ENCODE measurements at regions not wholly inside any gene's neighbourhood (a gene's known extent, or its start where the extent isn't known, plus 50 kb on each side); places are given as distances from the start of the nearest gene placed in this dataset.

- 0% methylated on average over 1 of the region's 2 CpGs for WGBS (ENCODE audit: insufficient coverage)
- no peaks in the 10 kb centered on the region for H3K4me1 Mint-ChIP-seq
- CTCF ChIA-PET, result no interaction called here
These were observed 984.6 kb upstream of the TENM3 start for GRCh38 chr4:181258569-181258968.

GRCh38 chr4:181259081-181259709 is 984.0 kb upstream of the TENM3 start:
- no peak overlapping the region for H3K27ac ChIP-seq (ENCODE audit: low read length)
- no peak overlapping the region for H3K27ac Mint-ChIP-seq
- H3K27me3 Mint-ChIP-seq, result no peaks in the 10 kb centered on the region
- H3K36me3 Mint-ChIP-seq, result no peaks in the 10 kb centered on the region
- DNase-seq (no peak), ATAC-seq (replicated peaks in 1 of 4) (no peak)
- POLR2A ChIA-PET, result no interaction called here
- H3K4me1 Mint-ChIP-seq, result no peaks in the 10 kb centered on the region
- no peak overlapping the region for H3K4me3 ChIP-seq (ENCODE audit: control insufficient read depth in 1 of 2, extremely low read depth in 1 of 2, low read length in 1 of 2)
- CTCF ChIA-PET, result no interaction called here
- H3K9me3 ChIP-seq, result no peaks in the 10 kb centered on the region
- peaks cover 0 to 10% (median 6%) of the 10 kb centered on the region in 3 donors for H3K9me3 Mint-ChIP-seq
- 80% methylated on average over 1 of the region's 4 CpGs for WGBS (ENCODE audit: insufficient coverage)
- H3K27me3 ChIP-seq (replicated peaks in 1 of 2; ENCODE audit: control insufficient read depth in 2 of 2, extremely low read depth in 1 of 2, insufficient read depth in 2 of 2, low read length in 1 of 2), result no peaks in the 10 kb centered on the region
- no peak overlapping the region for H3K4me3 Mint-ChIP-seq
- no peaks in the 10 kb centered on the region for H3K36me3 ChIP-seq (ENCODE audit: control insufficient read depth in 2 of 2, extremely low read depth in 1 of 2, insufficient read depth in 1 of 2, low read length in 1 of 2)
- no peaks in the 10 kb centered on the region for H3K4me1 ChIP-seq (ENCODE audit: control insufficient read depth in 1 of 2, extremely low read depth in 1 of 2, insufficient read depth in 2 of 2, low read length in 2 of 2)

More at GRCh38 chr4:181258569-181258968, 984.6 kb upstream of the TENM3 start:
- no peaks in the 10 kb centered on the region for H3K36me3 Mint-ChIP-seq
- no peaks in the 10 kb centered on the region for H3K9me3 ChIP-seq
- H3K36me3 ChIP-seq (ENCODE audit: control insufficient read depth in 2 of 2, extremely low read depth in 1 of 2, insufficient read depth in 1 of 2, low read length in 1 of 2), result no peaks in the 10 kb centered on the region
- no peak for ATAC-seq (replicated peaks in 1 of 4)
- H3K27me3 ChIP-seq (replicated peaks in 1 of 2; ENCODE audit: control insufficient read depth in 2 of 2, extremely low read depth in 1 of 2, insufficient read depth in 2 of 2, low read length in 1 of 2), result no peaks in the 10 kb centered on the region
- POLR2A ChIA-PET, result no interaction called here
- DNase-seq, result no peak
- H3K9me3 Mint-ChIP-seq, result peaks cover 0 to 14% (median 6%) of the 10 kb centered on the region in 3 donors
- H3K27ac Mint-ChIP-seq, result no peak overlapping the region
- no peak overlapping the region for H3K27ac ChIP-seq (ENCODE audit: low read length)
- H3K4me3 ChIP-seq (ENCODE audit: control insufficient read depth in 1 of 2, extremely low read depth in 1 of 2, low read length in 1 of 2), result no peak overlapping the region
- no peaks in the 10 kb centered on the region for H3K4me1 ChIP-seq (ENCODE audit: control insufficient read depth in 1 of 2, extremely low read depth in 1 of 2, insufficient read depth in 2 of 2, low read length in 2 of 2)
- no peaks in the 10 kb centered on the region for H3K27me3 Mint-ChIP-seq
- H3K4me3 Mint-ChIP-seq, result no peak overlapping the region

- H3K36me3 ChIP-seq (ENCODE audit: control insufficient read depth in 2 of 2, extremely low read depth in 1 of 2, insufficient read depth in 1 of 2, low read length in 1 of 2), result no peaks in the 10 kb centered on the region
- H3K4me3 ChIP-seq (ENCODE audit: control insufficient read depth in 1 of 2, extremely low read depth in 1 of 2, low read length in 1 of 2), result no peak overlapping the region
- no CpG with 5 or more reads among the region's 5 CpGs for WGBS (ENCODE audit: insufficient coverage)
- H3K4me1 ChIP-seq (ENCODE audit: control insufficient read depth in 1 of 2, extremely low read depth in 1 of 2, insufficient read depth in 2 of 2, low read length in 2 of 2), result no peaks in the 10 kb centered on the region
- no peak for ATAC-seq (replicated peaks in 1 of 4)
- no peak overlapping the region for H3K27ac Mint-ChIP-seq
- H3K27ac ChIP-seq (ENCODE audit: low read length), result no peak overlapping the region
- H3K27me3 Mint-ChIP-seq, result no peaks in the 10 kb centered on the region
- POLR2A ChIA-PET, result no interaction called here
- no peak for DNase-seq
- peaks cover 0 to 10% (median 6%) of the 10 kb centered on the region in 3 donors for H3K9me3 Mint-ChIP-seq
- H3K9me3 ChIP-seq, result no peaks in the 10 kb centered on the region
- no peak overlapping the region for H3K4me3 Mint-ChIP-seq
- H3K4me1 Mint-ChIP-seq, result no peaks in the 10 kb centered on the region
- CTCF ChIA-PET, result no interaction called here
- H3K36me3 Mint-ChIP-seq, result no peaks in the 10 kb centered on the region
- no peaks in the 10 kb centered on the region for H3K27me3 ChIP-seq (replicated peaks in 1 of 2; ENCODE audit: control insufficient read depth in 2 of 2, extremely low read depth in 1 of 2, insufficient read depth in 2 of 2, low read length in 1 of 2)
These were observed 981.9 kb upstream of the TENM3 start for GRCh38 chr4:181261279-181261678.

GRCh38 chr4:181264893-181265292 is 978.3 kb upstream of the TENM3 start:
- Mint-ChIP-seq H3K4me3 (no peak overlapping the region), H3K36me3 (no peaks in the 10 kb centered on the region), H3K27ac (no peak overlapping the region), H3K27me3 (no peaks in the 10 kb centered on the region), H3K9me3 (peaks cover 0 to 11% (median 0%) of the 10 kb centered on the region in 3 donors), H3K4me1 (no peaks in the 10 kb centered on the region)
- Histone ChIP-seq H3K4me3 (ENCODE audit: control insufficient read depth in 1 of 2, extremely low read depth in 1 of 2, low read length in 1 of 2) (no peak overlapping the region), H3K27ac (ENCODE audit: low read length) (no peak overlapping the region), H3K27me3 (replicated peaks in 1 of 2; ENCODE audit: control insufficient read depth in 2 of 2, extremely low read depth in 1 of 2, insufficient read depth in 2 of 2, low read length in 1 of 2) (no peaks in the 10 kb centered on the region), H3K9me3 (no peaks in the 10 kb centered on the region), H3K36me3 (ENCODE audit: control insufficient read depth in 2 of 2, extremely low read depth in 1 of 2, insufficient read depth in 1 of 2, low read length in 1 of 2) (no peaks in the 10 kb centered on the region), H3K4me1 (ENCODE audit: control insufficient read depth in 1 of 2, extremely low read depth in 1 of 2, insufficient read depth in 2 of 2, low read length in 2 of 2) (no peaks in the 10 kb centered on the region)
- POLR2A ChIA-PET, result interaction anchor here in 1 of 2 donors (0.6 kb wide), 1 partner anchor 26 kb away, joined by 3 read pairs; no protein-coding TSS in a partner anchor
- ATAC-seq (replicated peaks in 1 of 4), result no peak
- DNase-seq, result no peak
- WGBS (ENCODE audit: insufficient coverage), result 6% methylated on average over 8 of the region's 9 CpGs
- CTCF ChIA-PET, result no interaction called here

GRCh38 chr4:181265370-181265769 is 977.8 kb upstream of the TENM3 start:
- no peaks in the 10 kb centered on the region for H3K36me3 ChIP-seq (ENCODE audit: control insufficient read depth in 2 of 2, extremely low read depth in 1 of 2, insufficient read depth in 1 of 2, low read length in 1 of 2)
- POLR2A ChIA-PET, result no interaction called here
- H3K27me3 Mint-ChIP-seq, result no peaks in the 10 kb centered on the region
- no peak overlapping the region for H3K27ac ChIP-seq (ENCODE audit: low read length)
- H3K27ac Mint-ChIP-seq, result no peak overlapping the region
- no peak for ATAC-seq (replicated peaks in 1 of 4)
- DNase-seq, result no peak
- CTCF ChIA-PET, result no interaction called here
- WGBS (ENCODE audit: insufficient coverage), result 33% methylated on average over 1 of the region's 4 CpGs
- no peak overlapping the region for H3K4me3 Mint-ChIP-seq
- H3K27me3 ChIP-seq (replicated peaks in 1 of 2; ENCODE audit: control insufficient read depth in 2 of 2, extremely low read depth in 1 of 2, insufficient read depth in 2 of 2, low read length in 1 of 2), result no peaks in the 10 kb centered on the region
- no peaks in the 10 kb centered on the region for H3K4me1 ChIP-seq (ENCODE audit: control insufficient read depth in 1 of 2, extremely low read depth in 1 of 2, insufficient read depth in 2 of 2, low read length in 2 of 2)
- H3K9me3 ChIP-seq, result no peaks in the 10 kb centered on the region
- no peak overlapping the region for H3K4me3 ChIP-seq (ENCODE audit: control insufficient read depth in 1 of 2, extremely low read depth in 1 of 2, low read length in 1 of 2)
- no peaks in the 10 kb centered on the region for H3K36me3 Mint-ChIP-seq
- H3K9me3 Mint-ChIP-seq, result peaks cover 0 to 11% (median 0%) of the 10 kb centered on the region in 3 donors
- no peaks in the 10 kb centered on the region for H3K4me1 Mint-ChIP-seq

- H3K4me1 ChIP-seq (ENCODE audit: control insufficient read depth in 1 of 2, extremely low read depth in 1 of 2, insufficient read depth in 2 of 2, low read length in 2 of 2), result no peaks in the 10 kb centered on the region
- peaks cover 2 to 14% (median 5%) of the 10 kb centered on the region in 3 donors for H3K9me3 Mint-ChIP-seq
- POLR2A ChIA-PET, result no interaction called here
- CTCF ChIA-PET, result no interaction called here
- H3K36me3 Mint-ChIP-seq, result no peaks in the 10 kb centered on the region
- no peaks in the 10 kb centered on the region for H3K4me1 Mint-ChIP-seq
- ATAC-seq (replicated peaks in 1 of 4), result no peak
- no peak for DNase-seq
- no peak overlapping the region for H3K27ac ChIP-seq (ENCODE audit: low read length)
- no peaks in the 10 kb centered on the region for H3K27me3 Mint-ChIP-seq
- no peak overlapping the region for H3K4me3 ChIP-seq (ENCODE audit: control insufficient read depth in 1 of 2, extremely low read depth in 1 of 2, low read length in 1 of 2)
- WGBS (ENCODE audit: insufficient coverage), result 84% methylated on average over 6 of the region's 9 CpGs
- no peak overlapping the region for H3K27ac Mint-ChIP-seq
- no peaks in the 10 kb centered on the region for H3K9me3 ChIP-seq
- no peaks in the 10 kb centered on the region for H3K27me3 ChIP-seq (replicated peaks in 1 of 2; ENCODE audit: control insufficient read depth in 2 of 2, extremely low read depth in 1 of 2, insufficient read depth in 2 of 2, low read length in 1 of 2)
- no peak overlapping the region for H3K4me3 Mint-ChIP-seq
- no peaks in the 10 kb centered on the region for H3K36me3 ChIP-seq (ENCODE audit: control insufficient read depth in 2 of 2, extremely low read depth in 1 of 2, insufficient read depth in 1 of 2, low read length in 1 of 2)
These were observed 972.0 kb upstream of the TENM3 start for GRCh38 chr4:181271116-181271640.

- no peak overlapping the region for H3K27ac ChIP-seq (ENCODE audit: low read length)
- ChIA-PET POLR2A (no interaction called here), CTCF (no interaction called here)
- no peaks in the 10 kb centered on the region for H3K36me3 ChIP-seq (ENCODE audit: control insufficient read depth in 2 of 2, extremely low read depth in 1 of 2, insufficient read depth in 1 of 2, low read length in 1 of 2)
- H3K27me3 Mint-ChIP-seq, result no peaks in the 10 kb centered on the region
- ATAC-seq (replicated peaks in 1 of 4), result no peak
- H3K9me3 ChIP-seq, result no peaks in the 10 kb centered on the region
- no peak overlapping the region for H3K4me3 ChIP-seq (ENCODE audit: control insufficient read depth in 1 of 2, extremely low read depth in 1 of 2, low read length in 1 of 2)
- DNase-seq, result no peak
- no peaks in the 10 kb centered on the region for H3K36me3 Mint-ChIP-seq
- no peak overlapping the region for H3K4me3 Mint-ChIP-seq
- WGBS (ENCODE audit: insufficient coverage), result 67% methylated on average over 1 of the region's 4 CpGs
- H3K27me3 ChIP-seq (replicated peaks in 1 of 2; ENCODE audit: control insufficient read depth in 2 of 2, extremely low read depth in 1 of 2, insufficient read depth in 2 of 2, low read length in 1 of 2), result no peaks in the 10 kb centered on the region
- no peaks in the 10 kb centered on the region for H3K4me1 ChIP-seq (ENCODE audit: control insufficient read depth in 1 of 2, extremely low read depth in 1 of 2, insufficient read depth in 2 of 2, low read length in 2 of 2)
- H3K4me1 Mint-ChIP-seq, result no peaks in the 10 kb centered on the region
- no peak overlapping the region for H3K27ac Mint-ChIP-seq
- H3K9me3 Mint-ChIP-seq, result peaks cover 5 to 21% (median 6%) of the 10 kb centered on the region in 3 donors
These were observed 970.8 kb upstream of the TENM3 start for GRCh38 chr4:181272422-181272821.
